IMR-90 (cell line): ENCODE measurements at regions not wholly inside any gene's neighbourhood (a gene's known extent, or its start where the extent isn't known, plus 50 kb on each side); places are given as distances from the start of the nearest gene placed in this dataset.

Source experiments
- ATAC-seq: fragments of 200-7000 bp; cut with Tn5 transposase; 2 replicates; pipeline ENCODE4 v1.9.1; 2020; ENCODE audit warnings: low read depth, mild to moderate bottlenecking, moderate library complexity
- BruUV-seq: library from RNA; stranded (reverse); fragments of 400-500 nt; replicated peaks from 2 replicates; lab custom pipeline; 2021; lab: Mats Ljungman, UMichigan
- CTCF ChIA-PET: fragments of 300-600 bp; formaldehyde crosslinking; extraction: SDS; loops from one replicate; lab custom pipeline; 2021; ENCODE audit warnings: antibody characterized with exemption; lab: Yijun Ruan, JAX
- POLR2A ChIA-PET: fragments of 300-600 bp; sonication (Branson Sonifier 250); formaldehyde crosslinking; loops from one replicate; lab custom pipeline; 2022; ENCODE audit warnings: antibody characterized with exemption; ENCODE audit not compliant: unreplicated experiment; lab: Charles Lee
- DNase-seq: peaks from one replicate; pipeline ENCODE4 v3.0.0; 2013
- H2AFZ ChIP-seq: replicated peaks from 2 replicates; pipeline ENCODE3; 2013; ENCODE audit warnings: low read length, mild to moderate bottlenecking; ENCODE audit not compliant: poor library complexity
- H2AK5ac ChIP-seq: 2 replicates; pipeline ENCODE4 v1.6.1; 2013; ENCODE audit warnings: low read depth, low read length, inconsistent platforms
- H2AK9ac ChIP-seq: replicated peaks from 2 replicates; pipeline ENCODE3; 2013; ENCODE audit warnings: mild to moderate bottlenecking, low read depth, low read length, moderate library complexity; ENCODE audit not compliant: poor library complexity
- H2BK120ac ChIP-seq: 2 replicates; pipeline ENCODE4 v1.6.1; 2013; ENCODE audit warnings: low read depth, low read length, inconsistent platforms
- H2BK15ac ChIP-seq: 3 replicates; pipeline ENCODE4 v1.6.1; 2013; ENCODE audit warnings: low read depth, low read length, inconsistent platforms
- H2BK20ac ChIP-seq: 2 replicates; pipeline ENCODE4 v1.6.1; 2013; ENCODE audit warnings: low read depth, mild to moderate bottlenecking, inconsistent platforms, low read length, moderate library complexity
- H2BK5ac ChIP-seq: 2 replicates; pipeline ENCODE4 v1.6.1; 2013; ENCODE audit warnings: mild to moderate bottlenecking, low read depth, low read length, inconsistent platforms; ENCODE audit not compliant: poor library complexity, severe bottlenecking
- H3K14ac ChIP-seq: replicated peaks from 2 replicates; pipeline ENCODE4 v1.6.1; 2013; ENCODE audit warnings: low read depth, low read length, inconsistent platforms
- H3K18ac ChIP-seq: 2 replicates; pipeline ENCODE4 v1.6.1; 2013; ENCODE audit warnings: low read depth, low read length, control low read depth
- H3K23ac ChIP-seq: 2 replicates; pipeline ENCODE4 v1.6.1; 2013; ENCODE audit warnings: low read depth, low read length, inconsistent platforms
- H3K27ac ChIP-seq: 2 replicates; pipeline ENCODE4 v1.5.1; 2013; ENCODE audit warnings: mild to moderate bottlenecking, control low read depth, low read length; ENCODE audit not compliant: insufficient read depth
- H3K27me3 ChIP-seq: 2 replicates; pipeline ENCODE4 v1.6.1; 2013; ENCODE audit warnings: low read length; ENCODE audit not compliant: control insufficient read depth, insufficient read depth
- H3K36me3 ChIP-seq: 2 replicates; pipeline ENCODE4 v1.6.1; 2013; ENCODE audit warnings: low read length, mixed read lengths; ENCODE audit not compliant: control insufficient read depth, insufficient read depth
- H3K4ac ChIP-seq: 2 replicates; pipeline ENCODE4 v1.6.1; 2013; ENCODE audit warnings: low read depth, low read length, inconsistent platforms
- H3K4me1 ChIP-seq: 2 replicates; pipeline ENCODE4 v1.6.1; 2013; ENCODE audit warnings: low read length, mixed read lengths; ENCODE audit not compliant: control insufficient read depth, insufficient read depth
- H3K4me2 ChIP-seq: 2 replicates; pipeline ENCODE4 v1.6.1; 2013; ENCODE audit warnings: low read depth, mild to moderate bottlenecking, control low read depth, low read length, moderate library complexity
- H3K4me3 ChIP-seq: 2 replicates; pipeline ENCODE4 v1.5.1; 2013; ENCODE audit warnings: low read depth, mild to moderate bottlenecking, control low read depth, low read length, moderate library complexity; ENCODE audit not compliant: insufficient read depth
- H3K56ac ChIP-seq: 2 replicates; pipeline ENCODE4 v1.6.1; 2013; ENCODE audit warnings: low read length, inconsistent platforms; ENCODE audit not compliant: insufficient read depth; ENCODE audit errors: extremely low read depth
- H3K79me1 ChIP-seq, 2 experiments: 2 replicates each; pipeline ENCODE4 v1.6.1; 2013; ENCODE audit warnings: low read length in 2 of 2, inconsistent platforms in 1 of 2, low read depth in 1 of 2
- H3K9ac ChIP-seq: 2 replicates; pipeline ENCODE4 v1.6.1; 2013; ENCODE audit warnings: low read depth, low read length, control low read depth
- H3K9me1 ChIP-seq: 2 replicates; pipeline ENCODE4 v1.6.1; 2013; ENCODE audit warnings: low read length, inconsistent platforms; ENCODE audit not compliant: insufficient read depth
- H3K9me3 ChIP-seq: 2 replicates; pipeline ENCODE4 v1.6.1; 2013; ENCODE audit warnings: low read length; ENCODE audit not compliant: control insufficient read depth, insufficient read depth
- H4K20me1 ChIP-seq: 2 replicates; pipeline ENCODE4 v1.6.1; 2013; ENCODE audit warnings: low read length, inconsistent platforms; ENCODE audit not compliant: insufficient read depth
- H4K5ac ChIP-seq: 2 replicates; pipeline ENCODE4 v1.6.1; 2013; ENCODE audit warnings: mild to moderate bottlenecking, low read depth, low read length, control low read depth
- H4K8ac ChIP-seq, 2 experiments: 2 replicates each; pipeline ENCODE4 v1.6.1; 2013; ENCODE audit warnings: low read depth in 2 of 2, low read length in 2 of 2, control low read depth in 1 of 2, inconsistent platforms in 1 of 2
- H4K91ac ChIP-seq: 2 replicates; pipeline ENCODE4 v1.6.1; 2013; ENCODE audit warnings: low read depth, low read length, inconsistent platforms; ENCODE audit not compliant: insufficient read depth
- CEBPB ChIP-seq: IDR thresholded peaks from 2 replicates; pipeline ENCODE4 v1.6.1; 2012; ENCODE audit warnings: low read depth, low read length, improper control_type of control experiment
- CTCF ChIP-seq: conservative IDR thresholded peaks from 2 replicates; pipeline ENCODE4 v1.5.1; 2012; ENCODE audit warnings: mild to moderate bottlenecking, low read depth, low read length, improper control_type of control experiment
- ELK1 ChIP-seq: fragments of 150-350 bp; IDR thresholded peaks from 2 replicates; pipeline ENCODE4 v1.6.1; 2016; ENCODE audit warnings: low read depth, mild to moderate bottlenecking, low read length, moderate library complexity, borderline replicate concordance
- MAFK ChIP-seq: IDR thresholded peaks from 2 replicates; pipeline ENCODE4 v1.6.1; 2012; ENCODE audit warnings: low read depth, low read length, improper control_type of control experiment
- MAZ ChIP-seq: IDR thresholded peaks from 2 replicates; pipeline ENCODE4 v1.6.1; 2012; ENCODE audit warnings: low read depth, mild to moderate bottlenecking, low read length, improper control_type of control experiment, moderate library complexity, borderline replicate concordance
- MXI1 ChIP-seq: IDR thresholded peaks from 2 replicates; pipeline ENCODE4 v1.6.1; 2012; ENCODE audit warnings: low read depth, mild to moderate bottlenecking, low read length, moderate library complexity, borderline replicate concordance
- POLR2A ChIP-seq: IDR thresholded peaks from 2 replicates; pipeline ENCODE4 v1.6.1; 2012; ENCODE audit warnings: mild to moderate bottlenecking, low read depth, low read length
- RAD21 ChIP-seq: IDR thresholded peaks from 2 replicates; pipeline ENCODE4 v1.6.1; 2012; ENCODE audit warnings: low read length, improper control_type of control experiment
- RCOR1 ChIP-seq: IDR thresholded peaks from 2 replicates; pipeline ENCODE4 v1.6.1; 2012; ENCODE audit warnings: mild to moderate bottlenecking, low read length, improper control_type of control experiment; ENCODE audit not compliant: insufficient replicate concordance
- RFX5 ChIP-seq: IDR thresholded peaks from 2 replicates; pipeline ENCODE4 v1.8.0; 2012; ENCODE audit warnings: low read depth, mild to moderate bottlenecking, low read length, moderate library complexity
- WGBS, 2 experiments: methylation state at CpG; one replicate each; pipeline versions ENCODE4 v1.1.5 to v1.1.7; 2013; ENCODE audit warnings: missing lambda C conversion rate in 2 of 2; ENCODE audit not compliant: insufficient read length in 1 of 2; ENCODE audit errors: extremely low coverage in 2 of 2; 5-methylcytosine and 5-hydroxymethylcytosine counted together
- dilution Hi-C: fragments of 300-500 bp; cut with HindIII; formaldehyde crosslinking; loops from one replicate; pipeline ENCODE4 v1.14.3; 2018; ENCODE audit warnings: low sequenced_read_pairs; ENCODE audit not compliant: unreplicated experiment
- in situ Hi-C: fragments of 300-500 bp; cut with MboI; formaldehyde crosslinking; loops from 3 replicates; pipeline ENCODE4 v1.14.3; 2019; ENCODE audit warnings: low sequenced_read_pairs, inconsistent platforms, mixed read lengths
- intact Hi-C: fragments of 100-400 bp; cut with micrococcal nuclease; formaldehyde crosslinking; loops from 2 replicates; pipeline ENCODE4 v1.10.0; 2022

GRCh38 chr12:88645816-88646215 is 65.5 kb upstream of the KITLG start:
- dilution Hi-C loops, result no loop called here
- Histone ChIP-seq H2AK5ac (no peak overlapping the region), H3K18ac (no peak overlapping the region), H2AK9ac (no peak overlapping the region), H2BK20ac (no peak overlapping the region), H3K9me1 (no peaks in the 10 kb centered on the region), H2BK15ac (no peak overlapping the region), H3K27ac (no peak overlapping the region), H3K79me1 (no peaks in the 10 kb centered on the region), H2BK5ac (no peak overlapping the region), H4K8ac (no peak overlapping the region), H3K14ac (no peak overlapping the region), H3K4ac (no peak overlapping the region), H3K9ac (no peak overlapping the region), H3K4me2 (no peak overlapping the region), H4K20me1 (no peaks in the 10 kb centered on the region), H4K91ac (no peak overlapping the region), H3K36me3 (no peaks in the 10 kb centered on the region), H2BK120ac (no peak overlapping the region), H2AFZ (no peak overlapping the region), H4K5ac (no peak overlapping the region), H3K56ac (no peak overlapping the region), H3K9me3 (no peaks in the 10 kb centered on the region), H3K4me1 (no peaks in the 10 kb centered on the region), H3K23ac (no peak overlapping the region), H3K4me3 (no peak overlapping the region), H3K27me3 (no peaks in the 10 kb centered on the region)
- ATAC-seq (no peak), DNase-seq (no peak)
- intact Hi-C loops, result no loop called here
- WGBS, 2 experiments, result no CpG with 5 or more reads among the region's 1 CpG
- ChIA-PET CTCF (no interaction called here), POLR2A (no interaction called here)
- in situ Hi-C loops, result no loop called here
- BruUV-seq, result no TSS peak
- TF ChIP-seq MAZ (no peak), RFX5 (no peak), ELK1 (no peak), RAD21 (no peak), POLR2A (no peak), CTCF (no peak), MXI1 (no peak), CEBPB (no peak), RCOR1 (no peak), MAFK (no peak)
